Transverse colon (tissue), 4 donors: ENCODE measurements at regions not wholly inside any gene's neighbourhood (a gene's known extent, or its start where the extent isn't known, plus 50 kb on each side); places are given as distances from the start of the nearest gene placed in this dataset.

Experiments used
- EP300 ChIP-seq: sonication (generic); formaldehyde crosslinking; IDR thresholded peaks from one replicate; pipeline ENCODE4 v1.6.1; 2017; ENCODE audit warnings: antibody characterized with exemption, low read depth
- POLR2A ChIP-seq: fragments of 450-650 bp; IDR thresholded peaks from one replicate; pipeline ENCODE4 v1.6.1; 2016; ENCODE audit warnings: antibody characterized with exemption, mild to moderate bottlenecking, moderate library complexity
- POLR2AphosphoS5 ChIP-seq, 3 donors: sonication (generic); formaldehyde crosslinking; IDR thresholded peaks; one replicate each; pipeline ENCODE4 v1.6.1; 2016; ENCODE audit warnings: antibody characterized with exemption in 3 of 3
- TF ChIP-seq, protein P1 (sequence below), 5 experiments: fragments of 200-600 bp in 3 of 5; fragments of 450-650 bp in 2 of 5; sonication (generic) in 3 of 5; IDR thresholded peaks; 1 replicate in 2 of 5; 2 replicates in 3 of 5; pipeline ENCODE4 v1.5.1; 2016 to 2017; ENCODE audit warnings: antibody characterized with exemption in 5 of 5, inconsistent platforms in 3 of 5, mild to moderate bottlenecking in 2 of 5, moderate library complexity in 1 of 5

DNA sequence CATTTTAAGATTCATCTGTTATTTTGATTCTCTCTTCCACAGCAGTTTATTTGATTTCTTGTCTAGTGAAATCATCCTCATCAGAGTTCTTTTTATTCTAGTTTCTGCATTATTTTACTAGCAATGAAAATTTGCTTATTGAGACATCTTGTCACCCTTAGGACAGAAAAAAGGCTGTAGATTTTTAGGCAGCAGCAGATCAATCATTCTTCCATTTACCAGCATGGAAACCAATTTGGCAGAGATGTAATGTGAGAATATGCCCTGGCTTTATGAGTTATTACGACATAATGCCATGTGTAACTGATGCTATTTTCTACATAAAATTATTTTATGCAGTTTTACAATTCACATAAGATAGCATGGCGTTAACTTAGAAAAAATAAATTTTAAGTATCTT lies 688.6 kb upstream of the SLC10A2 start:
- TF ChIP-seq, protein P1, sequence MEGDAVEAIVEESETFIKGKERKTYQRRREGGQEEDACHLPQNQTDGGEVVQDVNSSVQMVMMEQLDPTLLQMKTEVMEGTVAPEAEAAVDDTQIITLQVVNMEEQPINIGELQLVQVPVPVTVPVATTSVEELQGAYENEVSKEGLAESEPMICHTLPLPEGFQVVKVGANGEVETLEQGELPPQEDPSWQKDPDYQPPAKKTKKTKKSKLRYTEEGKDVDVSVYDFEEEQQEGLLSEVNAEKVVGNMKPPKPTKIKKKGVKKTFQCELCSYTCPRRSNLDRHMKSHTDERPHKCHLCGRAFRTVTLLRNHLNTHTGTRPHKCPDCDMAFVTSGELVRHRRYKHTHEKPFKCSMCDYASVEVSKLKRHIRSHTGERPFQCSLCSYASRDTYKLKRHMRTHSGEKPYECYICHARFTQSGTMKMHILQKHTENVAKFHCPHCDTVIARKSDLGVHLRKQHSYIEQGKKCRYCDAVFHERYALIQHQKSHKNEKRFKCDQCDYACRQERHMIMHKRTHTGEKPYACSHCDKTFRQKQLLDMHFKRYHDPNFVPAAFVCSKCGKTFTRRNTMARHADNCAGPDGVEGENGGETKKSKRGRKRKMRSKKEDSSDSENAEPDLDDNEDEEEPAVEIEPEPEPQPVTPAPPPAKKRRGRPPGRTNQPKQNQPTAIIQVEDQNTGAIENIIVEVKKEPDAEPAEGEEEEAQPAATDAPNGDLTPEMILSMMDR (IDR thresholded peaks at IDR 0.05): no peak
- TF ChIP-seq EP300: no peak
- no peak for TF ChIP-seq POLR2AphosphoS5 (IDR thresholded peaks at IDR 0.05)
- no peak for TF ChIP-seq POLR2A
